GM12875 (cell line): ENCODE measurements at regions not wholly inside any gene's neighbourhood (a gene's known extent, or its start where the extent isn't known, plus 50 kb on each side); places are given as distances from the start of the nearest gene placed in this dataset.

Source experiments
- H3K4me3 ChIP-seq: one replicate; pipeline ENCODE4 v1.5.1; 2011; ENCODE audit warnings: low read depth, low read length, control low read depth
- CTCF ChIP-seq: IDR thresholded peaks from 2 replicates; pipeline ENCODE4 v1.5.1; 2011; ENCODE audit warnings: low read depth, mild to moderate bottlenecking, control low read depth, inconsistent platforms, low read length, moderate library complexity, borderline replicate concordance; ENCODE audit not compliant: insufficient read depth

DNA sequence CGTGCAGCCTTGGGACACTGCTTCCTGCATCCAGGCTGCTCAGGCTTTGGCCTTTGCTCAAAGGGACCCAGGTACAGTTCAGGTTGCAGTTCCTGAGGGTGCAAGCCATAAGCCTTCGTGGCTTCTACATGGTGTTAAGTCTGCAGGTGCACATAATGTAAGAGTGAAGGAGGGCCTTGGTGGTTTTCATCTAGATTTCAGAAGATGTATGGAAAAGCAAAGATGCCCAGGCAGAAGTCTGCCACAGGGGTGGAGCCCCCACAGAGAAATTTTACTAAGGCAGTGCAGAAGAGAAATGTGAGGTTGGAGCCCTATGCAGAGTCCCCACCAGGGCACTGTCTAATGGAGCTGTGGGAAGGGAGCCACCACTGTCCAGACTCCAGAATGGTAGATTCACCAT lies 200.9 kb downstream of the ICE1 start:
- no peak for TF ChIP-seq CTCF
- no peak overlapping the region for H3K4me3 ChIP-seq

DNA sequence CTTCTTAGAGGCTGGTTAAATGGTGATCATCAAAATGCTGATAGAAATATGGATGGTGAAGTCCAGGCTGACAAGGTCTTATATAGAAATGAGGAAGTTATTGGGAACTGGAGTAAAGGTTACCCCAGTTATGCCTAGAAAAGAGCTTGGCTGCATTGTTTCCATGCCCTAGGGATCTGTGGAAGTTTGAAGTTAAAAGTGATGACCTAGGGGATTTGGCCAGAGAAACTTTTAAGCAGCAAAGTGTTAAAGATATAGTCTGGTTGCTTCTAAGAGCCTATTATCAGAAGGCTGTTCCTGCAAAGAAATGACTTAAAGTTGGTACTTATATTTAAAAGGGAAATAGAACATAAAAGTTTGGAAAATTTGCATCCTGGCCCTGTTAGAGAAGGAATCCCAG lies 200.3 kb downstream of the ICE1 start:
- no peak for TF ChIP-seq CTCF
- H3K4me3 ChIP-seq = no peak overlapping the region

DNA sequence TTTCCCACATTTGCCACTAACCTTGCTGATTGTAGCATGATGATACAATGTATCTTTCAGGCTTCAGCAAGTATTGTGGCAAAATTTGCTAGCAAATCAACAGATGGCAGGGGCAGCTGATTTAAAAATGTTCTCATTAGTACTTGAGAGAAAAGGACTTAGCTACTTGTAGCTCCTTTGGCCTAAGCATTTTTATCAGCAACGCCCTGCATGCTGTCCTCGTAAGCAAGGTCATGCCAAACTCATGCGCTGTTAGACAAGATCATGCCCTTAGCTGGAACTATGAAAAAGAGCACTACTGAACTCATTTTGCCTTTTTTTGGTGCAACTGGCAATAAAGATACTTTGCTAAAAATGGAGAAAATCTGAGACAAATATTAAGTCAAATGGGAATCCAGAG lies 197.1 kb downstream of the ICE1 start:
- no peak for TF ChIP-seq CTCF
- no peak overlapping the region for H3K4me3 ChIP-seq

DNA sequence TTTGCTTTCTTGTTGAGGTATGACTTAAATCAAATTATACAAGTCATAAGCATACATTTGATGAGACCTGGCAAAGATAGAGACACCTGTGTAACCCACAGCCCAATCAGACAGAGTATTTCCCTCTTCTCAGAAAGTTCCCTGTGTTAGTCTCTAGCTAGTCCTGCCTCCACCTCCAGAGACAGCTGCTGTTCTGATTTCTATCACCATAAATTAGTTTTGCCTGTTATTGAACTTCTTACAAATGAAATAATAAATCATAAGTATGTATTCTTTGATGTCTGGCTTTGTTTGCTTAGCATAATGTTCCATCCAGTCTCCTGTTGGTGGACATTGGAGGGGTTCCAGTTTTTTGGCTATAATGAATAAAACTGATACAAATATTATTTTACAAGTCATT lies 194.5 kb downstream of the ICE1 start:
- no peak for TF ChIP-seq CTCF
- no peak overlapping the region for H3K4me3 ChIP-seq

DNA sequence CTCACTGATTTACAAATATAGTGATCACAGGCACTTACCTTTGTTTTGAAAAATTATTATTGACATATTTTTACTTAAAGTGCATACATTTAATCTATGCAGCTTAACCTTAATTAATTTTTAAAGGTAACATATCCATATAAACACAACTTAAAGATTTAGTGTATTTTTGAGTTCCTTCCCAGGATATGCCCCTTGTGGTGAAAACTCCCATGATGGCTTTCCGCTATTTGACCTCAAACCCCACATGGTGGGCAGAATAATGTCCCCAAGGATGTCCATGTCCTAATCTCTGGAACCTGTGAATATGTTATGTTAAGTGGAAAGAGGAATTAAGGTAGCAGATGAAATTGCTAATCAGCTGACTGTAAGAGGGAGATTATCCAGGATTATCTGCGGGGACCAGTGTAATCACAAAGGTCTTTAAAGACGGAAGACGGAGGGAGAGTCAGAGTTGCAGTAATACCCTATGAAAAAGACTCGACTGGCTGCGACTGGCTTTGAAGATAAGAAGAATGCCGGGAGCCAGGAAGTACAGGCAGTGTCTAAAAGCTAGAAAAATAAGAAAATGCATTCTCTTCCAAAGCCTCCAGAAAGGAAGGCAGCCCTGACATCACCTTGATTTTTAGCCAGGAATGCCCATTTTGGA lies 193.9 kb downstream of the ICE1 start:
- TF ChIP-seq CTCF = no peak
- H3K4me3 ChIP-seq = no peak overlapping the region

- no peak for TF ChIP-seq CTCF
- no peak overlapping the region for H3K4me3 ChIP-seq
Observed at GRCh38 chr5:5615569-5615968, 193.1 kb downstream of the ICE1 start.

- TF ChIP-seq CTCF = no peak
- no peak overlapping the region for H3K4me3 ChIP-seq
Observed at GRCh38 chr5:5613261-5613990, 190.9 kb downstream of the ICE1 start.
